Medulla oblongata (tissue), 1 donor: ENCODE measurements at regions not wholly inside any gene's neighbourhood (a gene's known extent, or its start where the extent isn't known, plus 50 kb on each side); places are given as distances from the start of the nearest gene placed in this dataset.
"Not testable (repeated sequence)": the region's sequence is repeated elsewhere in the genome, so short reads cannot be mapped to it uniquely, and the experiment has no call there.

Experiments used
- DNase-seq: peaks from one replicate; pipeline ENCODE4 v3.0.0-alpha.2; 2015; ENCODE audit errors: extremely low spot score

DNA sequence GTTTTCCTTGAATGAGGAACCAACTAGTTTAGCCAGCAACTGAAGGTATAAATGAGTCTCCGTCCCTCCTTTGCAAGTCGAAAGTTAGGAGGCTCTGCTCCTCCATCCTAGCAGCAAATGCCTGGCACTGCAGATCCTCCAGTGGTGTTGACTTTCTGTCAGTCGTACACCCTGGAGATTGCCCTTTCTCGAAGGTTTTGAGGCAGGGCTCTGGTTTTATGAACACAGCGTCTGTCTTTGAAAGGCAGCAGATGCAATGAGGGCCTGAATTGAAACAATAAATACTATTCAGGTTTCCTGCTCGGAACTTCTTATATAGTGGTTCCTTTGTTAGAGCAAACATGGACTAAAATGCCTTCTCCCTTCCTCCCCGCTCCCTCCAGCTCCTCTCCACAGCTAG, 284.0 kb downstream of the TMEM38B start:
- peak; percentile 81 for DNase-seq

DNA sequence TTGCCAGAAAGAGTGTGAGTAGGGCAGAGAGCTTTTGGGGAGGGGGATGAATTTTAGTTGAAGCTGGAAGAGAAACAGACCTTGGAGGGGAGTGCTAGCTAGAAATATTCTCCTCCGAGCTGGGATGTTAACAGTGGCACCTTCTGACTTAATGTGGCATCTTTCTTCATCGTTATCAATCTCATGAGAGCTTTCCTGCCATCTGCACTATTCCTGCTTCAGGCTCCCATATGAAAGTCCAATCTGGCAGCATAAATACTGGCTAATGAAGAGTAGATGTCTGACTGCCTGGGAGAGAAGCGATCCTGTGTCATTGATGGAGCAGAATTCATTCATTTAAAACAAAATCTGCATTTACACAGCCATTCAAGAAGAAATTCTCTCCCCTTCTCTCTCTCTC, 284.5 kb downstream of the TMEM38B start:
- peak; percentile 29 for DNase-seq

DNA sequence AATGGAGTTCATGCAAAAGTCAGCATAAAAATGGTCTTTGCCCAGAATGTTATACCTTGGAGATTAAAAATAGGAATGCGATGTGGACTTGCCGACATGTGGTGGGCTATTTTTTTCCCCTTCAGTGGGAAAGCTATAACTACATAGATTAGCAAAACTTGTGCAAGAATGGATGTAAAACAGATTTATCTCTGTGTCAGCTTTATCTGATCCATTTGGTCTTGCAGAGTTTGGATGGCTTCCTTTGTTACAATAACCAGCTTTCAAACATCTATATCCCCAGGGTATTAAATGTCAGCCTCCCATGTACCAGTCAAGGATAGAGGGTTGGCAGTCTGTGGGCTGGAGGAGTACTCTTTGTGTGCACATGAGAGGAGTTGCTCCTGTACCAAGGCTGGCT, 284.9 kb downstream of the TMEM38B start:
- peak; percentile 11 for DNase-seq

DNA sequence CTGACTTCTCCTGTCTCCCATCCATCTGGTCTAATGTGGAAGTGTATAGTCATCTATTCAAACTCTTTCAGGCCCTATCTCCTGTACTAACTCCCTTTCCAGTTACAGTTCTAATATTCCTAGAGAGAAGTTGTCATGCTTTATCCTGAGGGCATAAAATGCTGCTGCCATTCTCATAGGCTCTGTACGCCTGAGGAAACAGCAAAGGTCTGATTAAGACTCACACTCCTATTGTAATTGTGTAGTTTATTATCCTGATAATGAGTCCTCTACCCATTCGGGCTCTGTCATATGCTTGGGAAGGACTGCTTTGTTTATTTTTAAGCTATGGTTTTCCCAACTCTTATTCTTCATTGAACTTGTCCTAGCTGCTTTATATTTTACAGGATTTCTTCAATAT, 290.4 kb downstream of the TMEM38B start:
- DNase-seq, result no peak

DNA sequence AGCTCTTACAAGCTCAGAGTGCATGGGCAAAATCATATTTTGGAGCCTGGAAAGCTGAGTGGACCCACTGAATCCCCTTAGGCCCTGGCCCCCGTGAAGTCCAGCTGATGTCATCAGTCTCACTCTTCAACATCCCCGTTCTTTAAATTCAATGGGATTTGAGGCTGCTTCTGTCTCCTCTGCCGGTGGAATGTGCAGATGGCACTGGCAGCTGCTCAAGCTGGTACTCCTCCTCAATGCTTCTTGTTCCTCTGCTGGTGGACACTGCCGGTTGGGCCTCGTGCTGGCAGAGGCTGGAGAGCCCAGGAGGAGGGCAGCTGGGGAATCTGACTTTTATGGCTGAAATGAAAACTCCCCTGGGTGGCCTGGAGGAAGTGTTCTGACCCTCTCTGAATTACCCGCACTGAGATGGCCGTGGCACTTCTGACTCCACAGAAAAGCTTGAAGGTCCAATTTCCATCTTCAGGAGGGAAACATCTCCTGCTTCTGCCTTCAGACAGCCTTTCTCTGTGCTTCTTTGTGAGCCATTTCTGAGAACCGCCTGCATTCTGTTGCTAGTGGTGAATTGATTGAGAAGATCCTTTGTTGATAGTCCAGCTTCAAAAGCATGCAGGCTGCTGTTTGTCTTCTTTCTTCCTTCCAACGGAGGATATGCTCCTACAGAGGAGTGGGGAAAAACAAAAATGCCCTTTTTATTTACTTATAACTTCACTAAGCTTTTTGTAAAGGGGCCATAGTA, 298.9 kb downstream of the TMEM38B start:
- peak; percentile 70 for DNase-seq

DNA sequence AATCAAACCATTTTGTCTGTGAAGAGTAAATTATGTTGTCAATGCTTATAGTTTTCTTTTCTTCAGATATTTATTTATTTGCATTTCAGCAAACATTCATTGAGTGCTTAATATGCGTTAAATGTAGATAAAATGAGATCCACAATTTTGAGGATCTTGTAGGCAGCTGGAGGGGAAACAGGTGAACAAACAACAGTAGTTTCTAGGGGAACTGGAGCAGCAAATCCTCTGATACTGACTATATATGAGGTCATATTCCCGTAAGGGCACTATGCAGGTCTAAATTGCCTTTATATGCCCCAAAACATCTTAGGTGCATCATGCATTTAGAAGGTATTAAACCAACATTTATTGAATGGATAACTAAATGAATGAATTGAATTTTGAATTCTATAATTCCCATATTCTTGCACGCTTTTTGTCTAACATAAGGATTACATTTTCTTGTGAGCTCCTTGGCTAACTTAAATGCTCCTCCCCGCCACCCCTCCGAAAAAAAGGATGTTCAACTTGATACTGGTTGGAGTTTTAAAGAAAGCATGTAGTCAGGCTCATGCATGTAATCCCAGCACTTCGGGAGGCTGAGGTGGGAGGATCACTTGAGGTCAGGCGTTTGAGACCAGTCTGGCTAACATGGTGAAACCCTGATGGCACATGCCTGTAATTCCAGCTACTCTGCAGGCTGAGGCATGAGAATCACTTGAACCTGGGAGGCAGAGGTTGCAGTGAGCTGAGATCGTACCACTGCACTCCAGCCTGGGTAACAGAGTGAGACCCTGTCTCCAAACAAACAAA, 299.8 kb downstream of the TMEM38B start:
- peak; percentile 8 for DNase-seq

DNA sequence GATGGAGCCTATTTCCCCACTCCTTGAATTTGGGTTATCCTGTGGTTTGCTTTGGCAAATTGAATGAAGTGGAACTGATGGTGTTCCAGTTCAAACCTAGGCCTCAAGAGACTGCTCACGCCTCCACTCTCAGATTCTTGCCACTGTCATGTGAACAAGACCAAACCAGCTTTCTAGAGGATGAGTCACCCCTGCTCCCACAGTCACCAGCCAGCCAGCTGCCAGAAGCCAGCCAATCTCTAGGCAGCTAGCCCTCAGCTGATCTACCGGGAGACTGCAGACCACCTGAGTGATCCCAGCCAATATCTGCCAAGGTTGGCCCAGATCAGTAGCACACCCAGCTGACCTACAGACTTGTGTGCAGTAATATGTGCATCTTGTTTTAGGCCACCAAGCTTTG, 300.6 kb downstream of the TMEM38B start:
- DNase-seq, result peak; percentile 41

DNA sequence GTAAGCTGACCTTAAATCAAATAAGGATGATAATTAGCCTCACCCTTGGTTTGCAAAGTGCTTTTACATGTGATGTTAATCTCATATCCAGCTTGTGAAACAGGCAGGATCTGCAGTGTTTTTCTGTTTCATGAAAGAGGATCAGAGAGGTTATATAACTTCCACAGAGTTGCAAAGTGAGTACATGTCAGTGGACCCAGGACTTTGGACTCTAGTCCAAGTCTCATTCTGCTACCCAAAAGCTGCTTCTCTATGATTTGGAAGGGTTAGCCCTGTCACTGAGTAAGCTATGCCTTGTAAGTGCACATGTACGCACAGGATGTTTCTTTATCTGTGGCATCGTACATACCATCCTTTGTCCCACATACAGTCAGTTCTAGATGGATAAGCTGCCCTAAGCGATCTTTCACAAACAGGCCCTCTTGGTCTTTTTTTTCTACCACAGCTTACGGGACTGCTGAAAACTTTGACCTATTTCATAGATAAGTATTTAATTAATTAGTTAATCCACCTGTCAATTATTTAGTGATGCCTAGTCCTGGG, 322.9 kb downstream of the TMEM38B start:
- DNase-seq, result no peak

DNA sequence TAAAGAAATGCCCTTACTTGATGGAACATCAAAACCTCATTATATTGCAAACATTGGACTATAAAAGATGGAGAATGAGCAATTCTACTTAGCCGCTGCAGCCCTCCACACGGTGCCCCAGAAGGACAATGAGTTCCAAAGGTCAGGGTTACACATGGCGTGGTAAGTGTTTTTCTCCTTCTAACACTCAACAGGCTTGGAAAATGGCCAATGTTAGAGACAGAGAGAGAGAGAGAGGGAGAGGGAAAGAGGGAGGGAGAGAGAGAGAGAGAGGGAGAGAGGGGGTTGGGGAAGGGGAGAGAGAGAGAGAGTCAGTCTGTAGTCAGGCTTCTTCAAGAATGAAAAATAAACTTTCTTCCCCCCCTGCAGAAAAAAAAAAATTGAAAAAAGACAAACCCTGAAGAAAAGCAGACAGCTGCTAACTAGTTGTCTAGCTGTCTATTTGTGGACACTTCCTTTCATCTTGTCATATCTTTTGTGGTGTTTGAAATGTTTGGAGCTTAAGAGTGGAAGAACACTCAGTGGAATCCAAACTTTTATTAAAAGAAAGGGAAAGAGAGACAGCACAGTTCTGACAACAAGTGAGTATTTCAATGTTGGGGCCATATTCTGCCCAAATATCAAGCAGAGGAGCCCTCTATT, 324.8 kb downstream of the TMEM38B start:
- no peak for DNase-seq

DNA sequence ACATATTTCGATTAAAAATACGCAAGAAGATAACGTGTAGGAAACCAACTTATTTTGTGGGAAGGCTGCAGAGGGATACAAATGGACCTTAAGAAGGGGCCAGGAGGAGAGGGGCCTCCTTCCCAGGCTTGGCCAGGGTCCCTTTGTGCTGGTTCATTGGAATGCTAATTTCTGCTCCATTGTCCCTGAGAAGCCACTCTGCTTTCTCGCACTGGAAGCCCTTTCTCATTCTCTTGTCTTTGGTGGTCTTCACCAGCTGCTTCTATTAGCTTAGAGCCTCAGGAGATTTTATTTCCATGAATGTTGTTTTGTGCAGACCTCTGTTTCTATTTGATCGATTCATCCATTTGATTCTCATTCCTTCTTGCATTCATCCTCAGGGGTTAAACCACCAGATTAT, 325.4 kb downstream of the TMEM38B start:
- DNase-seq, result no peak

DNA sequence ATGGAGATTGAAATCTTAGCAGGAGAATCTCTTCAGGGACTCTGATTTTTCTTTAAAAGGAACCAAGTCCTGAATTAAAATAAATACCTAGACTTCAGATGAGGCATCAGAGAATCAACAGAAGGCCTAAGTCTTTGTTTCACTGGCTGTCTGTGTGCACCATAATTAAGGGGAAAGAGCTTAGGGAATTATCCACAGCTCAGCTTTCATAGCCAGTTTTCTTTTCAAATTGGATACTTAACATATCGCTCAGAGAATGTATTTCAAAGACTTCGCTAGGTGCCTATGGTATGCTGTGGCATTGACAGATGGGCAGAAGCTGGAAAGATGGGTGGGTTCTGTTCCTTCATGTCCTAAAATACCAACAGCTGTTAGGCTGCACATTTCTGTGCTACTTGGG, 325.8 kb downstream of the TMEM38B start:
- no peak for DNase-seq

DNA sequence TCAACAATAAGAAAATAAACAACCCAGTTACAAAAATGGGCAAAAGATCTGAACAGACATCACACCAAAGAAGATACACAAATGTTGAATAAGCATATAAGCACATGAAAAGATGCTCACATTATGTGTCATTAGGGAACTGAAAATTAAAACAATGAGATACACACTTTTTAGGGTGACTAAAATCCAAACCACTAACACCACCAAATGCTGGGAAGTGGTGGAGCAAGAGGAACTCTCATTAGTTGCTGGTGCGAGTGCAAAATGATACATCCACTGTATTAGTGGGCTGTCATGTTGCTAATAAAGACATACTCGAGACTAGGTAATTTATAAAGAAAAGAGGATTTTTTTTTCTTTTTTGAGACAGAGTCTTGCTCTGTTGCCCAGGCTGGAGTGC, 329.1 kb downstream of the TMEM38B start:
- no peak for DNase-seq

DNA sequence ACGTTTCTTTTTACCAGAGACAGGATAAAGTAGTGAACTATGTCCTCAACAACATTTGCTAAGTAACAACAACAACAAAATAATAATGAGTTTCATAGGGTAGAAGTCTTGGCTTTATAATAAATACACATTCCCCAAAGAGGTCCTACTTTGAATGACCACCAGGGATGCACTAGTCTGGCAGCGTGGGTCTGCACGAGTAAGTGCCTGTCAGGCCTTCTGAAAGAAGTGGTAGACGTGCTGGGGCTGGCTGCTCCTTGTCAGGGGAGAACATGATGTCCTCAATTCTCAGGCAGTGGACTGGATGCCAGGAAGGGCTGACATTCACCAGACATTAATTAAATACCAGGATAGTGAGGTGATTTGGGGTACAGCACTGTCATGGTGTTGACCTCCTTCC, 331.1 kb downstream of the TMEM38B start:
- no peak for DNase-seq

DNA sequence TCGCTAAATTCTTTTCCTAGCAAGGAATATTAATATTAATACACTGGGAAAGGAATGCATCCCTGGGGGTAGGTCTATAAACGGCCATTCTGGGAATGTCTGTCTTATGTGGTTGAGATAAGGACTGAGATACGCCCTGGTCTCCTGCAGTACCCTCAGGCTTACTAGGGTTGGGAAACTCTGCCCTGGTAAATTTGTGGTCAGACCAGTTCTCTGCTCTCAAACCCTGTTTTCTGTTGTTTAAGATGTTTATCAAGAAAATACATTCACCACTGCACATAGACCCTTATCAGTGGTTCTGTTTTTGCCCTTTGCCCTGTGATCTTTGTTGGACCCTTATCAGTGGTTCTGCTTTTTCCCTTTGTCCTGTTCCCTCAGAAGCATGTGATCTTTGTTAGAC, 335.8 kb downstream of the TMEM38B start:
- DNase-seq, result not testable (repeated sequence)

DNA sequence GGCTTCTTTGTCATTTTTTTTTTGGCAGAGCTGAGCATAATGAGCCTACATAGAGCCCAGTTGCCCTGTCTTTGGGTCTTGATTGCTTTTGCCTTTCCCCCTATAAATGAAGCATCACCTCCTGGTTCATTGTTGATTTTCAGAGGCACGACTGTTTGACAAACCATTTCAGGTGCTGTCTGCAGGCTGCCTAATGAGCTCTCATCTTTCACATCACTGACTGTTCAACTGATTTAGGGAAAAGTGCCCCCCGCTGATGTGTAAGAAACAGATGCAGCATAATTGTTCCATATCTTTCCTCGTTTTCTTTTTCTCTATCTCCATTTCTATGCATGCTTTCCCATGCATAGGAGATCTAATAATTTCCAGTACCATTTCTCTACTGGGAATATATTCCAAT, 338.6 kb downstream of the TMEM38B start:
- DNase-seq, result no peak

DNA sequence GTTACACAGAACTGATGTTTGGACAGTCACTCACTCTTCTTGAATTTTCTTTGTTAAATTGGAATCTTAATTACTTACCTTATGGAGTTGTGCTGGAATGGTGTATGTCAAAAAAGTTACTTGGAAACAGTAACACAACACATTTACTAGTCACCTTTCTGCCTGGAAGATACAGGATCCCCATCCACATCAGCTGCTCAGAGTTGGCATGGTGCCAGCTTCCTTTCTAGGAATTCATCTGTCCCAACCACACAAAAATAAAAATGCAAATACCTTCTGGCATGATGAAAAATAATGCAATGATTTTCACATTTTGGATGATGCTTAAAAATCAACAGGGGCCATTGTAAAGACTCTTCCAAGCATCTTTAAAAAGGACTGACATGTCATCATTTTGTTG, 341.5 kb downstream of the TMEM38B start:
- DNase-seq, result no peak

DNA sequence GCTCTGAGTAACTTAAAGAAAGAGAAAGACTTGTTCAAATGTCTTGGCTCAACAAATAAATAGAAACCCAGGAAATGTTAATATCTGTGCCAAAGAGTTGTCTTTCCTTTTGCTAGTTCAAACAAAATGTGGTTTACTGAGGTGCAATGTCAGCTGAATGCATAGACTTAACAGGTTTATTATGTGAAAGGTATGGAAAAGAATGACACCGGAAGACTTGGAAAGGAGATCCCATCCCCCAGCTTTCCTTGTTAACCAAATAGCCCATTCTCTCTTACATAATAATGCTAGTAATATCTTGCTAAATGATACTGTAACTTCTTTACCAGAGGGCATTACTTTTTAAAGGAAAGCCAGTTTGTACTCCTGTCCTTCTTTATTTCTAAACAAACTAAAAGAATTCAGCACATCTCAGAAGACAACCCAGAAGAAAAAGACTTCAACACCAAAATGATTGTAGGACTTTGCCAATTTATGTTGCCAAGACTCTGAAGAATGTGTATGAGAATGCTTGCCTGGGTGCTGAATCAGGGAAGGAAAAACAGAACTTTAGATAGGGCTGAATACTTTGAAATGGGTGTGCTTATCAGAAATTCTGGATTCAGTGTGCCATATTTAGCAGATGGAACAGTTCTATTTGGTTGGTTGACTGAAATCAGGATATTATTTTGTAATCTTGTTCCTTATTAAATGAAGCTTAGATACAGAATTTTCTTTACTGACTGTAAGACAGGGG, 344.1 kb downstream of the TMEM38B start:
- no peak for DNase-seq

DNA sequence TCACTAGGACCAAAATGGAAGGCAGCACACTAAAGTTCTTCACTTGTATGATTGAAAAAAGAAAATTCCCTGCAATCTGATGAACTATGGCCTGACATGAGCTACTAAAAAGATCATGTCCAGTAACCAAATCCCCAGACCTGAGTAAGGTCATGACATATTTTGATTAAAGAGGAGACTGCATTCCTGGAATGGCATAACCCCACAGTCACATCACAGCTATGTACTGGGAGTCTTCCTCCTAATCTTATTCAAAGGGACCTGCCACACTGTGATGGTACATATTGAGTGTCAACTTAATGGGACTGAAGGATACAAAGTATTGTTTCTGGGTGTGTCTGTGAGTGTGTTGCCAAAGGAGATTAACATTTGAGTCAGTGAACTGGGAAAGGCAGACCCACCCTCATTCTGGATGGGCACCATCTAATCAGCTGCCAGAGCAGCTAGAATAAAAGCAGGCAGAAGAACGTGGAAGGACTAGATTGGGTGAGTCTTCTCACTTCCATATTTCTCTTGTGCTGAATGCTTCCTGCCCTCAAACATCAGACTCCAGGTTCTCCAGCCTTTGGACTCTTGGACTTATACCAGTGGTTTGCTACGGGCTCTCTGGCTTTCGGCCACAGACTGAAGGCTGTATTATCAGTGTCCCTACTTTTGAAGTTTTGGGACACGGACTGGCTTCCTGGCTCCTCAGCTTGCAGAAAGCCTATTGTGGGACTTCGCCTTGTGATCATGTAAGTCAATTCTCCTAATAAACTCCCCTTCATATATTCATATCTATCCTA, 345.0 kb downstream of the TMEM38B start:
- no peak for DNase-seq

DNA sequence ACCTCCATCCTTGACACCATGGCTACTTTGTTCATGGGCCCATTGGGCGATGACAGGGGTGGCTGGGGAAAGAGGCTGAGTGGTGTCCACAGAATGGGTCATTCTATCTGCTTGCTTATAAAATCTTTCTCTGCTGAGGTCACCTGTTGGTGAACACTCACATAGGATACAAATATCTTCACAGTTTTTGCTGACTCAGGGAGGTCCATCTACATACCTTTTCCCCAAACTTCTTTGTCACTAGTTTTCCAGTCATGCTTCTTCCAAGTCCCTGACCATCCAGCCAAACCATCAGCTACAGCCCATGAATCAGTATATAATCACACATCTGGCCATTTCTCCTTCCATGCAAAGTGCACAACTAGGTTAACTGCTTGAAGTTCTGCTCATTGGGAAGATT, 347.6 kb downstream of the TMEM38B start:
- DNase-seq, result not testable (repeated sequence)

DNA sequence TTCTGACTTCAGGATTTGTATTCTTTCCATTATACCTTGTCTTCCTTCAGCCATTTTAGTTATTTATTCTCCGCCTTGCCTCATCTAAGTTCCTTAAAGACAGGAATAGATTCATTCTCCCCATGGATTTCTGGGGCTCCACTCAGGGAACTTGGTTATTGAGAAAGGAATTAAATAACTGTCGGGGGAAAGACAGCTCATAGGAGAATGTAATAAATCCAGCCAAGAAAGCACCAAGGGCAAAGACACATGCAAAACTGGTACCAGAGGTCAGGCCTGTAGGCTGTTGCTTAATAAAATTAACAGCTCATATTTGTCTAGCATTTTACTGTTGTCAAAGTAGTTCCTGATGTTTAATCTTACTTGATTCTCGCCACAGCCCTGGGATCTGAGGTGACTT, 357.2 kb downstream of the TMEM38B start:
- no peak for DNase-seq

DNA sequence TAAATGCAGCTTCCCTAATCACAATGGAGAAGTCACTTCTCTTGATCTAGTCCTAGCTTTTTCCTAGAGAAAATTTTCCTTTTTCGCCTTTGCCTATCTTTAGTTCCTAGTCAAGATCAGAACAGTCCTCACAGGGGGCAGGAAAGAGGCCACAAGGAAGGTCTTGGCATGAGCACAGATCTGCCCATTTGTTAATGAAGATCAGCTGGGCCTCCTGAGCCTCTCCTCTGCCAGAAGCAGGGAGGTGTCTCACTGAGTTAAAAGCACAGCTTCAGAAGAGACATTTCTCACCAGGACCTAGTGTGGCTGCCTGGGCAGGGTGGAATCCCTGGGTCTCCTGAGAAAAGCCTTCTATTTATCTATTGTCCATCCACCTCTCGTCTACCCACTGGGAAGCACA, 357.8 kb downstream of the TMEM38B start:
- no peak for DNase-seq
